ENCODE measurements at regions not wholly inside any gene's neighbourhood (a gene's known extent, or its start where the extent isn't known, plus 50 kb on each side); places are given as distances from the start of the nearest gene placed in this dataset.

DNA sequence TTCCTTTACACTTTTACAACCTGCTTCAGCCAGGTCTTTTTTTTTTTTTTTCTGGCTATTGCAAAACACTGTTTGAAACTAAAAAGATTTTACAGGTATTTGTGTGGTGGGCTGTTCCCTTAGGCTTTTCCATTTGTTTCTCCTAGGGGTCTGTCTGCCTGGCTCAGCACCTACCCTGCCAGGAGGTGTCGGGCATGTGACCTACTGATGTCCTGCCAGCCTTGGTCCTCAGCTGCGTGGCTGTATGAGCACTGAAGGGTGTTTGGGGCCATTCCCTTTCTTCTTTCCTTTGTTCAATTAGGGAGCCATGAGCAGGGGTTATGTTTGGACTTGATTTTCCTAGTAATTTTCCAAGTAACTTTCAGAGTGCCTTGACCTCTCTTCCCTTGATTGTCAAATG is 269.2 kb upstream of the SALL1 start:
- TF ChIP-seq, protein P1, sequence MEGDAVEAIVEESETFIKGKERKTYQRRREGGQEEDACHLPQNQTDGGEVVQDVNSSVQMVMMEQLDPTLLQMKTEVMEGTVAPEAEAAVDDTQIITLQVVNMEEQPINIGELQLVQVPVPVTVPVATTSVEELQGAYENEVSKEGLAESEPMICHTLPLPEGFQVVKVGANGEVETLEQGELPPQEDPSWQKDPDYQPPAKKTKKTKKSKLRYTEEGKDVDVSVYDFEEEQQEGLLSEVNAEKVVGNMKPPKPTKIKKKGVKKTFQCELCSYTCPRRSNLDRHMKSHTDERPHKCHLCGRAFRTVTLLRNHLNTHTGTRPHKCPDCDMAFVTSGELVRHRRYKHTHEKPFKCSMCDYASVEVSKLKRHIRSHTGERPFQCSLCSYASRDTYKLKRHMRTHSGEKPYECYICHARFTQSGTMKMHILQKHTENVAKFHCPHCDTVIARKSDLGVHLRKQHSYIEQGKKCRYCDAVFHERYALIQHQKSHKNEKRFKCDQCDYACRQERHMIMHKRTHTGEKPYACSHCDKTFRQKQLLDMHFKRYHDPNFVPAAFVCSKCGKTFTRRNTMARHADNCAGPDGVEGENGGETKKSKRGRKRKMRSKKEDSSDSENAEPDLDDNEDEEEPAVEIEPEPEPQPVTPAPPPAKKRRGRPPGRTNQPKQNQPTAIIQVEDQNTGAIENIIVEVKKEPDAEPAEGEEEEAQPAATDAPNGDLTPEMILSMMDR (IDR thresholded peaks at IDR 0.05): no peak
- no peak for TF ChIP-seq POLR2AphosphoS5 (IDR thresholded peaks at IDR 0.05)
